ENCODE measurements at regions not wholly inside any gene's neighbourhood (a gene's known extent, or its start where the extent isn't known, plus 50 kb on each side); places are given as distances from the start of the nearest gene placed in this dataset.

- in situ Hi-C loops (cut with MboI; ENCODE audit: low sequenced_read_pairs): no loop called here
Observed at GRCh38 chr18:39753178-39753577, 2187.6 kb upstream of the CELF4 start.

GRCh38 chr18:39752351-39752750 lies 2186.8 kb upstream of the CELF4 start:
- in situ Hi-C loops (cut with MboI; ENCODE audit: low sequenced_read_pairs): no loop called here

DNA sequence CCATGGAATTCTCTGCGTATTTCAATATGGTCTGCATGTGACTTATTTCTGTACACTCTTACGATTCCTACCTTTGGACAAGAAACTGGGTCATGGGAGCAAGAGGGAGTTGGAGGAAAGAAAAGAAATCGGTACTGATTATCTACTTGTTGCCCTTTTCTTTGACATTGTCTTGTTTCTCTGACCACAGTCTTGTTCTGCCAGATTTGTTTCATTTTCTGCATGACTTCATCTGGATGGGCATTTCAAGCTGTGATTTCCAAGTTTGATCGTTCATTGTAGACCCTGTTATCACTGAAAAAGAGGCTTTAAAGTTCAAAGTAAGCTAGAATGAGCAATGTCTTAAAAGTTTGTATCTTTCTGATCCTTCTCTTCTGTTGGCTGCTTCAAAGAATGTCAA lies 2186.3 kb upstream of the CELF4 start:
- in situ Hi-C loops (cut with MboI; ENCODE audit: low sequenced_read_pairs): no loop called here

- in situ Hi-C loops (cut with MboI; ENCODE audit: low sequenced_read_pairs): no loop called here
Observed at GRCh38 chr18:39751161-39751560, 2185.6 kb upstream of the CELF4 start.

DNA sequence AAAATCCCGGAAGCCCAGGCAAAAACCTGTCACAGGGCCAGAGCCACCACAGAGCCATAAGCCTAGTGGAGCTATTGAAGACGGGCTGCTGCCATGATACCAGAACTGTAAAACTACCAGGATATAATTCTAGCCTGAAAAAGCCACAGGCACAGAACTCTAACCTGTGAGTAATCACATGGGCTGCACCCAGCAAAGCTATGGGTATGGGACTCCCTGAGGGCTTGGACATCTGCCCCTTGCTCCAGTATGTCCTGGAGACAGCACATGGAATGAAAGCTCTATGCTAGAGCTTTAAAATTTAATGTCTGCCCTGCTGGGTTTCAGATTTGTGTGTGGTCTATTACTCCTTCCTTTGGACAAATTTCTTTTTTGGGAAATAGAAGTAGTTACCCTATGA lies 2183.6 kb upstream of the CELF4 start:
- in situ Hi-C loops (cut with MboI; ENCODE audit: low sequenced_read_pairs): no loop called here

DNA sequence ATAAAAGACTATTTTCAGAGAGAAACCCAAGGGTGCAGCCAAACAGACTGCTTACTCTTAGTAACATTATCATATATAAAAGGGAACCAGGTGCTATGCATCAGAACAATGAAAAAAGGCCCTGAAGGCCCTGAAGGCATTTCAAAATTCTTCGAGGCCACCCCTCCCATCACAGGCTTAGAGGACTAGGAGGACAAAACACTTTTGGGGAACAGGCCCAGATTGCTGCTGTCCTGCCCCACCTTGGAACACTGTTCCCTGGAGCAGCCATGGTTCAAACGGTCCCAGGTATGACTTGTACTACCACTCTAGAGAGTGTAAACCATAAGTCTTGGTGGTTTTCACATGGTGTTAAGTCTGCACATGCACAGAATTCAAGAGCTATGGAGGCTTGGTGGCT lies 2183.1 kb upstream of the CELF4 start:
- in situ Hi-C loops (cut with MboI; ENCODE audit: low sequenced_read_pairs): no loop called here

DNA sequence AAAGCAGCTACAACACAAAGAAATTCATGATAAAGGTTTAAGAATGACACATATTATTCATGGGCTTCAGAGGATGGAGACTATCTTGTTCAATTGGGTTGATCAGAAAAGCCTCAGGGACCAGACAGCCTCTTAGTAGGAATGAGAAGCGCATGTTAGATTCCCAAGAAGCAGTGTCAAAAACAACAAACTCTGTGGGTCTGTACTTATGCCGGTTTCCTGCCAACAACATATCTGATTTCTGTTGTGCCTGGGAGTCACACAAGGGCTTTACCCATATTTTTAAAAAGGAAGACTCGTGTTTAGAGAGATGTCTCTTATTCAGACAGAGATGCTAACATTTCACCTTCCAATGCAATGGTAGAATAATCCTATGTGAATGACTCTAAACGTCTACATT lies 2180.6 kb upstream of the CELF4 start:
- in situ Hi-C loops (cut with MboI; ENCODE audit: low sequenced_read_pairs): no loop called here

GRCh38 chr18:39743463-39743862 lies 2177.9 kb upstream of the CELF4 start:
- in situ Hi-C loops (cut with MboI; ENCODE audit: low sequenced_read_pairs): no loop called here

- in situ Hi-C loops (cut with MboI; ENCODE audit: low sequenced_read_pairs): no loop called here
Observed at GRCh38 chr18:39741755-39742466, 2176.3 kb upstream of the CELF4 start.

DNA sequence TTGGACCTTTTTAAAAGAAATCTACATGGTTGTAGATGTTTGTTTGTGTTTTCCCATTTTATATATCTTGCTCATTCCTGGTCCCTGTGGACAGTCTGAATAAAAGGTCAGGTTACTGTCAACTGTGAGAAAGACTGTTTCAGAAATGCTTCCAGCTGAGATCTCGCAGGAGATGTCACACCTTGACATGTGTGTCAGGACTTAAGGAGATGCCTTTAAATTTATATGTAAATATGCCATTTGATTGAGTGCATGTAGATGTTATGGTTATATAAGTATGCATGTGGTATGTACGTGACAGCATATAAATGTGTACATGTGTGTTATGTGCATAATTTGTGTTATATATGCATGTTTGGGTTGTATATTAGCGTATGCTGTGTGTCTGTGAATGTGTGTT lies 2172.3 kb upstream of the CELF4 start:
- in situ Hi-C loops (cut with MboI; ENCODE audit: low sequenced_read_pairs): no loop called here

- in situ Hi-C loops (cut with MboI; ENCODE audit: low sequenced_read_pairs): no loop called here
Observed at GRCh38 chr18:39732918-39733317, 2167.3 kb upstream of the CELF4 start.

DNA sequence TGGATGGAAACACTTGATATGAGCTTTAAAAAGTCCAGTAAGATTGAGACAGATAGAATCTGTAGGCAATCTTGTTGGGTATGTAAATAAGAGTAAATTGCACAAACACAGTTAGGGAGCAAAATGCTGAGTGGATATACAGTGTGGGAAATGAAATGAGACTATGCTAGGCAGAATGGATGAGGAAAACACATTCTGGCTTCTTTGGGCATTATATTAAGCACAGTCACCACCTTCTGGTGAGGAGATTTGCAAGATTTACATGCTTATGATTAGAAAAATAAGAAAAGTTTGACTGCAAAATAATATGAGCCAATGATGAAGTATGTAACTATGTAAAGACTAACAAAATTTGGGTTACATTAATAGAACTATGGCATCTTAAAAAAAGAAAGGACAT lies 2165.0 kb upstream of the CELF4 start:
- in situ Hi-C loops (cut with MboI; ENCODE audit: low sequenced_read_pairs): no loop called here

GRCh38 chr18:39724652-39725051 lies 2159.1 kb upstream of the CELF4 start:
- in situ Hi-C loops (cut with MboI; ENCODE audit: low sequenced_read_pairs): no loop called here

DNA sequence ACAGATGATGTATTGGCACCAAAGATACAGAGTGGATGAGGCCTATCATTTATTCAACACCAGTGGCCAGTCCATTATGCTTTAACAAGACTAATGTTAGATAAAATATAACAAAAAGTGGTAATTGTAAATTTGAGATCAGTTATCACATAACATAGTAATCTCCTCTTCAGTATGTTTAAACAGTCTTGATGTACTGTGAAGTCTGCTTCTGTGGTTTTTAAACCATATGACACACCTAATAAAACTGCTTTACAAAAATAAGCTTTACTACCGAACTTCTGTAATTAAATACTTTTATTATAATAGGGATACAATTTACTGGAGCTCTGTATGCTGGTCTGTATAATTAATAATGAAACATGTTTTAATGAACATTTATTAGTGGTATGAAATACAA lies 2156.1 kb upstream of the CELF4 start:
- in situ Hi-C loops (cut with MboI; ENCODE audit: low sequenced_read_pairs): no loop called here

- in situ Hi-C loops (cut with MboI; ENCODE audit: low sequenced_read_pairs): no loop called here
Observed at GRCh38 chr18:39713961-39714360, 2148.4 kb upstream of the CELF4 start.

- in situ Hi-C loops (cut with MboI; ENCODE audit: low sequenced_read_pairs): no loop called here
Observed at GRCh38 chr18:39711701-39712100, 2146.1 kb upstream of the CELF4 start.

- in situ Hi-C loops (cut with MboI; ENCODE audit: low sequenced_read_pairs): no loop called here
Observed at GRCh38 chr18:39705362-39705761, 2139.8 kb upstream of the CELF4 start.

DNA sequence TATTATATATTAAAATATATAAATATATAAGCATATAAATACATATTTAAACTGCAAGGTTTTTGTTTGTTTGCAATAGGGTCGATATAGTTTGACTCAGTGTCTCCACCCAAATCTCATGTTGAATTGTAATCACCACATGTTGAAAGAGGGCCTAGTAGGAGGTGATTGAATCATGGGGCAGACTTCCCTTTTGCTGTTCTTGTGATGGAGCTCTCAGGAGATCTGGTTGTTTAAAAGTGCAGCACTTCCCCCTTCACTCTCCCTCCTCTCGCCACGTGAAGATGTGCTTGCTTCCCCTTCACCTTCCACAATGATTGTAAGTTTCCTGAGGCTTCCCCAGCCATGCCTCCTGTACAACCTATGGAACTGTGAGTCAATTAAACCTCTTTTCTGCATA lies 2137.3 kb upstream of the CELF4 start:
- in situ Hi-C loops (cut with MboI; ENCODE audit: low sequenced_read_pairs): no loop called here

GRCh38 chr18:39701839-39702238 lies 2136.2 kb upstream of the CELF4 start:
- in situ Hi-C loops (cut with MboI; ENCODE audit: low sequenced_read_pairs): no loop called here

DNA sequence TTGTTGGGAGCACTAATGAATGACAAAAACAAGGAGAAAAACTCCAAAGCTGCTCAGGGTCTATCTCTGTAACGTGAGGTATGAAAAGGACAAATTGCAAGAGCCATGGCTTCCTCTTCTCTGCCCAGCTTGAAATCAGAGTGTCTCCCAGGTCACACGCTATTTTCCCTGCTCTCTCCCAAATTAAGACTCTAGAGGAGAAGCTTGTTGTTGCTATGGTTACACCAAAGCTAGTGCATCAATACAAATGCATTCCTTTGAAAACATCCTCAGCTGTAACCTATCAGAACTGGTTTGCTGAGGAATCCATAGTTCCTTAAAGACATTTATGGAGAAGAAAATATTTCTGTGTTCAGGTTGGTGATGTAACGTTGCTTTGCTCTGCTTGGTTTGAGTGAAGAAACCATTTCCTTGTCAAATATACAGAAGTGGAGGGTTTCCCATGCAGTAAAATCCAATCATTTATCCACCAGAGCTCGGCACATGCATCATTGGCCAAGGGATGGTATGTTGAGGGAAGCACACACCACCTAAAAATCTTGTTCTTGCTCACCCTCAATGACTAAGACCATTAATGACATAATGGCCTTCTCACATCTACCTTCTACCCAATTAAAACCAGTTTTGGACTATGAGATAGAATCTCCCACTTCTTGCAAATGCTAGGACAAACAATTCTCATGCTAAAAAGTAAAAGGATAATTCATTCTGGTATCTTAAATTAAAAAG lies 2135.6 kb upstream of the CELF4 start:
- in situ Hi-C loops (cut with MboI; ENCODE audit: low sequenced_read_pairs): no loop called here

DNA sequence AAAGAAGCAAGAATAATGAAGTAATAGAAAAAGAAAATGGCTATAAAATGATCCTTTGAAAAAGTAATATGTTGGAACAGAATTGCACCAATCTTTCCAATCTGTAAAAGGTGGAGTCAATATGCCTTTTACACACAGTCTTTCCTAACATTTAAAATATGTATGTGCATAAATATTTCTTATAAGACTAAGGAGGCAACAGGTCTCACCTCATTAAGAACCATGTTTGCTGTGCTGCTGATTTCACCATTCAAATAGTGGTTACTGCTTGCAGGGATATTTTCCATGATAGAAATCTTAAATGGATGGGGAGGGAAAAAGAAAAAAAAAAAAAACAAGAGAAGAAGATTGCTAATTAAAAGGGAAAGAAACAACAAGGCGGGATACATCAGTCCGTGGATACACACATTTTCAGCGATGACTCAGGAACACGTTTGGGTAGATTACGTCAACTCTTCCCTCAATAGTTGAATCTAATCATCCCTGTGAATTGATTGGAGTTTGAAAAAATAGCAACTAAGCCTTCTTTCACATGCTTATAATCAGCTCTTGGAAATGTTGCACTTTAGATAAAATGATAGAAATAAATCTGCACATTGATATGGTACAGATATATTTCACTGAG lies 2133.9 kb upstream of the CELF4 start:
- in situ Hi-C loops (cut with MboI; ENCODE audit: low sequenced_read_pairs): no loop called here

DNA sequence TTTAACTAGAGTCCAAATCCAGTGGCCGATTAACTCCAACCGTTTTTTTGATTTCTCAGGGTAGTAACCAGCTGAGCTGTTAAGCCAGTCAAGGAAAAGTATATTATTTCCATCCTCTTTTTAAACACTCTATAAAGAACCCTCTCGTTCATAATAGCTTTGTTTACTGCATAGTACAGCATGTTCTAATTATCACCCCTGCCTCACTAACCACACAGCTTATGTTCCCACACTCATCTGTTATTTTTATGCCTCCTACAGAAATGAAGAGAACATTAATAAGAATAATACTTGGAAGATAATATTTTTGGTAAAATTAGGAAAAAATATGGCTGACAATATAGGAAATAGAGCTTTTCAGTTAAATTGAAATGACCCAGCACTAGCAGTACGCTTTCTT lies 2132.8 kb upstream of the CELF4 start:
- in situ Hi-C loops (cut with MboI; ENCODE audit: low sequenced_read_pairs): no loop called here

All from HL-60/S4 treated with retinoic acid at 250 ng/mL for 4 days and 3 days (cell line).